Caco-2 (cell line): ENCODE measurements at regions not wholly inside any gene's neighbourhood (a gene's known extent, or its start where the extent isn't known, plus 50 kb on each side); places are given as distances from the start of the nearest gene placed in this dataset.

ENCODE experiments used
- BruUV-seq: library from RNA; stranded (reverse); fragments of 400-500 nt; replicated peaks from 2 replicates; lab custom pipeline; 2021; lab: Mats Ljungman, UMichigan
- CTCF ChIA-PET: fragments of 300-600 bp; sonication (Branson Sonifier 250); formaldehyde crosslinking; loops from one replicate; lab custom pipeline; 2022; ENCODE audit warnings: antibody characterized with exemption; lab: Charles Lee
- POLR2A ChIA-PET: fragments of 300-600 bp; sonication (Branson Sonifier 250); formaldehyde crosslinking; loops from one replicate; lab custom pipeline; 2022; ENCODE audit warnings: antibody characterized with exemption; lab: Charles Lee
- DNase-seq, 2 experiments: peaks; one replicate each; pipeline versions ENCODE4 v3.0.0 to v3.0.0-alpha.2; 2020 to 2022
- H3K27me3 ChIP-seq: replicated peaks from 2 replicates; pipeline ENCODE4 v1.6.0; 2011; ENCODE audit warnings: low read length; ENCODE audit not compliant: control insufficient read depth, insufficient read depth
- H3K36me3 ChIP-seq: 2 replicates; pipeline ENCODE4 v1.5.1; 2011; ENCODE audit warnings: low read length; ENCODE audit not compliant: control insufficient read depth, insufficient read depth
- H3K4me1 ChIP-seq: fragments of 250-450 bp; sonication (Bioruptor Pico); 2 replicates; pipeline ENCODE4 v1.5.1; 2020; ENCODE audit warnings: mild to moderate bottlenecking
- H3K4me3 ChIP-seq: 2 replicates; pipeline ENCODE4 v1.5.1; 2011; ENCODE audit warnings: low read depth, mild to moderate bottlenecking, control low read depth, low read length
- H3K9me3 ChIP-seq: fragments of 250-450 bp; sonication (Bioruptor Pico); 2 replicates; pipeline ENCODE4 v1.5.1; 2020; ENCODE audit warnings: mild to moderate bottlenecking, moderate library complexity
- H3K27ac Mint-ChIP-seq: one replicate; pipeline ENCODE4 v1.8.0; 2022; ENCODE audit warnings: mixed read lengths; ENCODE audit not compliant: unreplicated experiment
- H3K27me3 Mint-ChIP-seq: one replicate; pipeline ENCODE4 v1.8.0; 2022; ENCODE audit warnings: mixed read lengths; ENCODE audit not compliant: insufficient read depth, unreplicated experiment
- H3K36me3 Mint-ChIP-seq: one replicate; pipeline ENCODE4 v1.8.0; 2022; ENCODE audit warnings: mild to moderate bottlenecking, mixed read lengths; ENCODE audit not compliant: insufficient read depth, unreplicated experiment
- H3K4me1 Mint-ChIP-seq: one replicate; pipeline ENCODE4 v1.8.0; 2022; ENCODE audit warnings: low read depth, mixed read lengths; ENCODE audit not compliant: unreplicated experiment
- H3K4me3 Mint-ChIP-seq: one replicate; pipeline ENCODE4 v1.8.0; 2022; ENCODE audit warnings: mild to moderate bottlenecking, moderate library complexity, mixed read lengths; ENCODE audit not compliant: unreplicated experiment
- H3K9me3 Mint-ChIP-seq: one replicate; pipeline ENCODE4 v1.8.0; 2022; ENCODE audit warnings: mixed read lengths; ENCODE audit not compliant: unreplicated experiment
- CTCF ChIP-seq, 2 experiments: fragments of 200-600 bp in 1 of 2; IDR thresholded peaks; 1 replicate in 1 of 2; 2 replicates in 1 of 2; pipeline versions ENCODE4 v1.5.1 to v1.8.0; 2011 to 2022; ENCODE audit warnings: antibody characterized with exemption in 1 of 2, control low read depth in 1 of 2, inconsistent platforms in 1 of 2, low read depth in 1 of 2, low read length in 1 of 2, mild to moderate bottlenecking in 1 of 2, moderate library complexity in 1 of 2; ENCODE audit not compliant: insufficient read depth in 1 of 2, severe bottlenecking in 1 of 2, unreplicated experiment in 1 of 2
- intact Hi-C: fragments of 100-400 bp; cut with micrococcal nuclease; formaldehyde crosslinking; loops from one replicate; pipeline ENCODE4 v1.10.0; 2022; ENCODE audit not compliant: unreplicated experiment

- Mint-ChIP-seq H3K36me3 (no peaks in the 10 kb centered on the region), H3K27ac (no peak overlapping the region), H3K4me1 (no peaks in the 10 kb centered on the region), H3K4me3 (no peak overlapping the region), H3K9me3 (no peaks in the 10 kb centered on the region), H3K27me3 (no peaks in the 10 kb centered on the region)
- no peak for TF ChIP-seq CTCF (IDR thresholded peaks at IDR 0.05; ENCODE audit: insufficient read depth in 1 of 2, low read depth in 1 of 2, low read length in 1 of 2, severe bottlenecking in 1 of 2, unreplicated experiment in 1 of 2)
- H3K4me3 ChIP-seq, result no peak overlapping the region
- ChIA-PET CTCF (no interaction called here), POLR2A (no interaction called here)
- no peaks in the 10 kb centered on the region for H3K4me1 ChIP-seq
- no peaks in the 10 kb centered on the region for H3K36me3 ChIP-seq
- DNase-seq, result no peak
- no peaks in the 10 kb centered on the region for H3K27me3 ChIP-seq
- intact Hi-C loops, result no loop called here
- no peaks in the 10 kb centered on the region for H3K9me3 ChIP-seq
- no TSS peak for BruUV-seq
Measured at GRCh38 chr22:48680601-48681000, 1147.1 kb downstream of the BRD1 start.

GRCh38 chr22:48679656-48680555 lies 1147.8 kb downstream of the BRD1 start:
- no peaks in the 10 kb centered on the region for H3K36me3 Mint-ChIP-seq
- DNase-seq, result no peak
- H3K27ac Mint-ChIP-seq, result no peak overlapping the region
- CTCF ChIA-PET, result no interaction called here
- BruUV-seq, result no TSS peak
- Histone ChIP-seq H3K9me3 (no peaks in the 10 kb centered on the region), H3K4me3 (no peak overlapping the region), H3K36me3 (no peaks in the 10 kb centered on the region), H3K27me3 (no peaks in the 10 kb centered on the region), H3K4me1 (no peaks in the 10 kb centered on the region)
- no peaks in the 10 kb centered on the region for H3K27me3 Mint-ChIP-seq
- H3K4me3 Mint-ChIP-seq, result no peak overlapping the region
- no peak for TF ChIP-seq CTCF (IDR thresholded peaks at IDR 0.05; ENCODE audit: insufficient read depth in 1 of 2, low read depth in 1 of 2, low read length in 1 of 2, severe bottlenecking in 1 of 2, unreplicated experiment in 1 of 2)
- POLR2A ChIA-PET, result no interaction called here
- no peaks in the 10 kb centered on the region for H3K4me1 Mint-ChIP-seq
- no peaks in the 10 kb centered on the region for H3K9me3 Mint-ChIP-seq
- intact Hi-C loops, result no loop called here

DNA sequence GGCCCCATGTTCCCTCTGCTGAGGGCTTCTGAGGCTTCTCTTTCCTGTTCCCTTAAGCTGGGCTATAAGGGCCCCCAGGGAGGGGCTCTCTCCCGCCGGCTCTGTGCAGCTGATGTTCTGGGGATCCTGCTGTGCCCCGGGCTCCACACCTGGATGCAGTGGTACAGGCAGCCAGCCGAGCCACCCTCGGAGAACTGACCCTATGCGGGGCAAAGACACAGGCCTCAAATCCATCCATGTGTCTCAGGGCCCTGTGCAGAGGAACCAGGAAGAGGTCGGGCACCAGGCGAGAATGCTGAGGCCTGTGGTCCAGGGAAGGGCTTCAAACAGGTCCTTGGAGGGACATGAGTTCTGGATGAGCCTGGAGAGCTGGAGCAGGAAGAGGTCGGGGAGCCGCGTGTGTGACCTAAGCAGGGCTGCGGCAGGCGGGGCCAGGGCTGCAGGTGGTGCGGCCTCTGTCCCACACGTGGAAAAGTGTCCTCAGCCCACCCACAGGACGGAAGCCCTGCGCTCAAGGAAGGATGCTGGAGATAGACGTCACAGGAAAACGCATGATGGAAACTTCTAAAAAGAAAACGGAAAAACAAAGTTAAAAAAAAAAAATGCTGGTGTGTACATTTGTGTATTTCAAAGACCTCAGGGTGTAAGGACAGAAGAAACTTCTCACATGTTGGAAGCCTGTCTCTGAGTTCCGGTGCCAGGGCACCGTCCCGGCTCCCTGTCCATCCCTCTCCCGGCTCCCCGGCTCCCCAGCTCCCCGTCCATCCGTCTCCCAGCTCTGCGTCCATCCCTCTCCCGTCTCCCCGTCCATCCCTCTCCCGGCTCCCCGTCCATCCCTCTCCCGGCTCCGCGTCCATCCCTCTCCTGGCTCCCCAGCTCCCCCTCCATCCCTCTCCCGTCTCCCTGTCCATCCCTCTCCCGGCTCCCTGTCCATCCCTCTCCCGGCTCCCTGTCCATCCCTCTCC lies 1149.2 kb downstream of the BRD1 start:
- H3K9me3 ChIP-seq, result no peaks in the 10 kb centered on the region
- no peak for DNase-seq
- no peaks in the 10 kb centered on the region for H3K4me1 ChIP-seq
- H3K4me1 Mint-ChIP-seq, result no peaks in the 10 kb centered on the region
- POLR2A ChIA-PET, result no interaction called here
- TF ChIP-seq CTCF (IDR thresholded peaks at IDR 0.05; ENCODE audit: insufficient read depth in 1 of 2, low read depth in 1 of 2, low read length in 1 of 2, severe bottlenecking in 1 of 2, unreplicated experiment in 1 of 2), result no peak
- H3K4me3 ChIP-seq, result no peak overlapping the region
- H3K36me3 ChIP-seq, result no peaks in the 10 kb centered on the region
- H3K27me3 ChIP-seq, result no peaks in the 10 kb centered on the region
- no peak overlapping the region for H3K4me3 Mint-ChIP-seq
- CTCF ChIA-PET, result no interaction called here
- no peaks in the 10 kb centered on the region for H3K36me3 Mint-ChIP-seq
- no peaks in the 10 kb centered on the region for H3K27me3 Mint-ChIP-seq
- H3K9me3 Mint-ChIP-seq, result no peaks in the 10 kb centered on the region
- intact Hi-C loops, result no loop called here
- no TSS peak for BruUV-seq
- no peak overlapping the region for H3K27ac Mint-ChIP-seq
